ENCODE measurements at regions not wholly inside any gene's neighbourhood (a gene's known extent, or its start where the extent isn't known, plus 50 kb on each side); places are given as distances from the start of the nearest gene placed in this dataset.
"Not testable (repeated sequence)": the region's sequence is repeated elsewhere in the genome, so short reads cannot be mapped to it uniquely, and the experiment has no call there.

- no peak for DNase-seq
Observed at GRCh38 chr5:112576298-112576925, 157.3 kb upstream of the EPB41L4A start.

- no peak for DNase-seq
Observed at GRCh38 chr5:112579599-112580170, 158.0 kb upstream of the APC start.

- no peak for DNase-seq
Observed at GRCh38 chr5:112581811-112582320, 155.8 kb upstream of the APC start.

GRCh38 chr5:112583166-112583565 lies 154.5 kb upstream of the APC start:
- DNase-seq = no peak

- no peak for DNase-seq
Observed at GRCh38 chr5:112584781-112585180, 152.9 kb upstream of the APC start.

- DNase-seq = no peak
Observed at GRCh38 chr5:112586596-112587062, 151.1 kb upstream of the APC start.

GRCh38 chr5:112590858-112591257 lies 146.8 kb upstream of the APC start:
- DNase-seq = not testable (repeated sequence)

GRCh38 chr5:112594095-112594850 lies 143.4 kb upstream of the APC start:
- DNase-seq = no peak

GRCh38 chr5:112594941-112595340 lies 142.7 kb upstream of the APC start:
- DNase-seq = no peak

GRCh38 chr5:112597831-112598230 lies 139.9 kb upstream of the APC start:
- DNase-seq = no peak

- DNase-seq = not testable (repeated sequence)
Observed at GRCh38 chr5:112600510-112600909, 137.2 kb upstream of the APC start.

- no peak for DNase-seq
Observed at GRCh38 chr5:112604732-112605630, 132.7 kb upstream of the APC start.

- DNase-seq = no peak
Observed at GRCh38 chr5:112608975-112609374, 128.7 kb upstream of the APC start.

- DNase-seq = no peak
Observed at GRCh38 chr5:112612663-112613062, 125.0 kb upstream of the APC start.

- DNase-seq = no peak
Observed at GRCh38 chr5:112614285-112614684, 123.4 kb upstream of the APC start.

- DNase-seq = no peak
Observed at GRCh38 chr5:112614986-112615385, 122.7 kb upstream of the APC start.

GRCh38 chr5:112616812-112617547 lies 120.7 kb upstream of the APC start:
- no peak for DNase-seq

GRCh38 chr5:112625246-112625645 lies 112.4 kb upstream of the APC start:
- DNase-seq = no peak

GRCh38 chr5:112625689-112626438 lies 111.8 kb upstream of the APC start:
- DNase-seq = no peak

GRCh38 chr5:112626715-112627114 lies 111.0 kb upstream of the APC start:
- no peak for DNase-seq
